ENCODE measurements at regions not wholly inside any gene's neighbourhood (a gene's known extent, or its start where the extent isn't known, plus 50 kb on each side); places are given as distances from the start of the nearest gene placed in this dataset.

GRCh38 chr2:18502142-18502541 is 58.3 kb downstream of the RDH14 start:
- H2BK20ac ChIP-seq (ENCODE audit: low read length) = no peak overlapping the region
- no peak overlapping the region for H3K23ac ChIP-seq (ENCODE audit: insufficient read length)
- no peak overlapping the region for H3K14ac ChIP-seq (ENCODE audit: insufficient read length)
- no peak overlapping the region for H4K91ac ChIP-seq (replicated peaks; ENCODE audit: insufficient read length, low read length)
- H2AK5ac ChIP-seq (ENCODE audit: low read depth, low read length) = no peak overlapping the region
- no peaks in the 10 kb centered on the region for H3K79me1 ChIP-seq (ENCODE audit: low read depth, low read length)
- no peak overlapping the region for H3K4ac ChIP-seq (replicated peaks; ENCODE audit: insufficient read length, low read depth, low read length)
- ChIA-PET CTCF (ENCODE audit: partially characterized antibody) (interaction anchor here (1.0 kb wide), 1 partner anchor 13 kb away, joined by 3 read pairs; no protein-coding TSS in a partner anchor), POLR2A (ENCODE audit: partially characterized antibody) (no interaction called here)
- FAIRE-seq (no peak), DNase-seq (ENCODE audit: low read depth in 1 of 2, low spot score in 2 of 2) (no peak)
- no peak overlapping the region for H2BK5ac ChIP-seq (ENCODE audit: low read depth, low read length)
- no peaks in the 10 kb centered on the region for H4K20me1 ChIP-seq (replicated peaks in 1 of 2; ENCODE audit: control insufficient read depth in 1 of 2, insufficient read depth in 2 of 2, low read length in 2 of 2)
- 0 out of 2 replicates have a peak, but pooled peaks cover 3% of the 10 kb centered on the region for H3K23me2 ChIP-seq (ENCODE audit: low read depth, low read length)
- no peak overlapping the region for H3K27ac ChIP-seq (ENCODE audit: low read depth, low read length)
- no peak overlapping the region for H2BK12ac ChIP-seq (ENCODE audit: low read depth, low read length)
- no peaks in the 10 kb centered on the region for H3K36me3 ChIP-seq (ENCODE audit: control insufficient read depth in 2 of 4, insufficient read depth in 4 of 4, low read length in 3 of 4)
- no peak overlapping the region for H2AFZ ChIP-seq (ENCODE audit: low read length)
- H4K8ac ChIP-seq (ENCODE audit: extremely low read depth, insufficient read depth, low read length) = no peak overlapping the region
- no peak overlapping the region for H2BK15ac ChIP-seq (ENCODE audit: low read length)
- no peaks in the 10 kb centered on the region for H3K9me3 ChIP-seq (ENCODE audit: insufficient read depth in 2 of 2, low read depth in 1 of 2, low read length in 1 of 2)
- no peaks in the 10 kb centered on the region for H3K79me2 ChIP-seq (ENCODE audit: control insufficient read depth in 1 of 2, insufficient read depth in 2 of 2, low read length in 2 of 2)
- whole genome bisulfite sequencing, 2 experiments (ENCODE audit: extremely low coverage in 1 of 2, insufficient coverage in 1 of 2, insufficient read length in 1 of 2, insufficient replicate concordance in 2 of 2, low coverage in 1 of 2, low lambda C conversion rate in 2 of 2, missing lambda C conversion rate in 1 of 2) = 81% methylated on average over 2 of the region's 2 CpGs; no CpG with 5 or more reads in 1 of the 2 experiments
- no peak overlapping the region for H3K18ac ChIP-seq (ENCODE audit: extremely low read depth, low read length)
- H3K4me3 ChIP-seq (ENCODE audit: extremely low read depth in 1 of 4, insufficient read depth in 2 of 4, low read depth in 3 of 4, low read length in 4 of 4) = no peak overlapping the region
- no peaks in the 10 kb centered on the region for H3K4me1 ChIP-seq (replicated peaks in 1 of 4; ENCODE audit: control insufficient read depth in 3 of 4, insufficient read depth in 4 of 4, low read length in 3 of 4)
- no peak overlapping the region for H3K56ac ChIP-seq (replicated peaks; ENCODE audit: insufficient read length, low read depth, low read length)
- no peak overlapping the region for H2BK120ac ChIP-seq (replicated peaks; ENCODE audit: low read depth, low read length)
- H4K5ac ChIP-seq (ENCODE audit: insufficient read length, low read depth, low read length) = no peak overlapping the region
- no peak overlapping the region for H3K4me2 ChIP-seq (ENCODE audit: insufficient read depth in 1 of 2, low read depth in 2 of 2, low read length in 2 of 2)
- peaks cover 0 to 1% (median 0%) of the 10 kb centered on the region in 4 experiments; a peak in 1 of 7 replicates for H3K27me3 ChIP-seq (replicated peaks in 1 of 4; ENCODE audit: control insufficient read depth in 3 of 4, extremely low read depth in 1 of 4, insufficient read depth in 3 of 4, low read length in 3 of 4)
- TF ChIP-seq EGR1 (IDR thresholded peaks at IDR 0.05; ENCODE audit: borderline replicate concordance, low read depth, low read length) (no peak), CHD1 (IDR thresholded peaks at IDR 0.05; ENCODE audit: low read depth, low read length) (no peak), RXRA (IDR thresholded peaks at IDR 0.05; ENCODE audit: insufficient read depth, low read depth, low read length) (no peak), SP1 (IDR thresholded peaks at IDR 0.05; ENCODE audit: low read depth, low read length) (no peak)
- no peak overlapping the region for H3K9ac ChIP-seq (replicated peaks in 1 of 4; ENCODE audit: extremely low read depth in 1 of 4, low read depth in 3 of 4, low read length in 3 of 4)
